Cerebellar cortex (tissue), 1 donor: ENCODE measurements at regions not wholly inside any gene's neighbourhood (a gene's known extent, or its start where the extent isn't known, plus 50 kb on each side); places are given as distances from the start of the nearest gene placed in this dataset.

Source experiments
- DNase-seq: peaks from one replicate; pipeline ENCODE4 v3.0.0-alpha.2; 2015; ENCODE audit warnings: low spot score

- no peak for DNase-seq
Measured at GRCh38 chr21:39024538-39024937, 158.7 kb downstream of the PSMG1 start.

DNA sequence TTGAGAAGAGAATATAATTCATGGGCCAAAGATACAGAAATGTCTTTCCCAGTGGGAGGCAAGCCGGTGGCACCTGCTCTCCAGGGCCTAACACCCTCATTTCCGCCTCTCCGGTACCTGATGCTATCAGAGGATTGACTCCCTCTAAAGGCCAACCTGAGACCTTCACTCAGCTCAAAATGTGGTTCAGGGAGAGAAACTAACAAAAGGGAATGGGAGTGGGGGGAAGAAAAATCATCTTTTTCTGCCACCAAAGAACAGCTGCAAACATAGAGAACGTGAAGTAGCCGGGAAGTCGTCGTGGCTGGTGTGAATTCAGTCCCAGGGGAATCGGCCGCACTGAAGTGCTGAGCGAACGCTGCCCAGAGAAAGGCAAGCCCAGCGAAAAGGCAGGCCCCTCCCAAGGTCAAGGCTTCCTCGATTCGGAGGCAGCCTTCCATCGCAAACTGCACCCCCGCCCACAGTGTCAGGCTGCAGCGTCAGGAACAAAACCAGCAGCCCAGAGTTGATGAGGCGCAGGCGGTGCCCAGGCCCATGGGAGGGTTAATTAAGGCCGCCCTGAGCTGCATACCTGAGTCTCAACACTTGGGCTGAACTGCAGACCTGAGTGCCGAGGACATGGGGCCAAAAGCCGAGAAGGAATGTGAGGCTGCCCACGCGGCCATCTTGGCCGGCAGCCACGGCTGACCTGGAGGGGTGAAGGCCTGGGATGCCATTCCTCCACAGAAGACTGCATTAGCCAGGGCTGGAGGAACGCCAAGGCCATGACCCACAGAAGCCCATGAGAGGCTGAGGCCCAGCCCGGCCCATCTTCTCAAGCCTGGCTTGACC lies 160.2 kb downstream of the PSMG1 start:
- no peak for DNase-seq

- no peak for DNase-seq
Measured at GRCh38 chr21:39022466-39022862, 160.8 kb downstream of the PSMG1 start.

GRCh38 chr21:39022035-39022434 lies 161.2 kb downstream of the PSMG1 start:
- no peak for DNase-seq

DNA sequence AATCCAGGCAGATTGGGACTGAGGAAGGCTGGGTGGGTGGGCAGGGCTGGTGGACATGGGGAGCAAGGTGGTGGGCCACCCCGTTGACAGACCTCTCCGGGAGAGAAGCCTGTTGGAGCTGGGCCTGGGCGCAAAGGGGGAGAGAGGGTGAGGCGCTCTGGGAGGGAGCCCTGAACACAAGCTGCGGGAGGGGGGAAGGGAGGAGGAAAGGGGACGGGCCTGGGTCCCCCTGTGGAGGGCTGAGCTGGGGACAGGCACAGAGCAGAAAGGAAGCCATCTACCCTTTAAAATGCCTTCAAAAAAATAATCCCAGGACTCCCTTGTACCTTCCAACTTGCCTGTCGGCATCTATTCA lies 161.8 kb downstream of the PSMG1 start:
- no peak for DNase-seq

DNA sequence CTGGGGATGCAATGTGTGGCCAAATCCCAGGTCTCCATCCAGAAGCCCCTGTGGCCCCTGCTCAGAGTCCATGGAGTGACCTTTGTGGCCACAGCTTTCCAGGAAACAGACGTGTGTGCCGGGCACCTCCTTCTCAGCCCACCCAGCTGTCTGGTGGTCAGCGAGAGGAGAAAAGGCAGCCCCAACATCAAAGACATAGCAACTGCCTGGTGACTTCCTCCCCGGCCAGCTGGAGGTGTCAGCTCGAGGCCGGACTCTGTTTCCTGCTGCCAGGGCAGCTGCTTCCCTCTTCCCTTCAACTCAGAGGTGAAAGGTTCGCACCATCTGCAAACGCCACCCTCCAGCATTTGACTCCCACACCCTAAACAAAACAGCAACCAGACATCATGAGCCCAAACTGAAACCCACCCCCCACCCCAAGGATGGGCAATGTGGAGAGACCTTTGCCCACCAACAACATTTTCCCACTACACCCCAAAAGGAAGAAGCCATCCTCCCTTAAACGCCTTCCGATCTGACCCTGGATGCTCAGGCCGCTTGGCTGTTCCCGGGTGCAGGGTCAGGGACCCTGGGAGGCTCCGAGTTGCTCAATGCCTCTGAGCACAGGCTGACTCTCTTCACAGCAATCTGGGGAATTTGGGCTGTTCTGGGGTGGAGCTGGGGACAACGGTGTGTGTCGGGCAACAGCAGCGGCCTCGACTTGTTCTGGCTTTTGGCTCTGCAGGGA lies 162.3 kb downstream of the PSMG1 start:
- DNase-seq: no peak

- no peak for DNase-seq
Measured at GRCh38 chr21:39018730-39019129, 164.5 kb downstream of the PSMG1 start.

GRCh38 chr21:39016740-39017315 lies 166.4 kb downstream of the PSMG1 start:
- no peak for DNase-seq

- DNase-seq: no peak
Measured at GRCh38 chr21:39014747-39015146, 168.5 kb downstream of the PSMG1 start.

GRCh38 chr21:39012326-39013230 lies 170.7 kb downstream of the PSMG1 start:
- no peak for DNase-seq

DNA sequence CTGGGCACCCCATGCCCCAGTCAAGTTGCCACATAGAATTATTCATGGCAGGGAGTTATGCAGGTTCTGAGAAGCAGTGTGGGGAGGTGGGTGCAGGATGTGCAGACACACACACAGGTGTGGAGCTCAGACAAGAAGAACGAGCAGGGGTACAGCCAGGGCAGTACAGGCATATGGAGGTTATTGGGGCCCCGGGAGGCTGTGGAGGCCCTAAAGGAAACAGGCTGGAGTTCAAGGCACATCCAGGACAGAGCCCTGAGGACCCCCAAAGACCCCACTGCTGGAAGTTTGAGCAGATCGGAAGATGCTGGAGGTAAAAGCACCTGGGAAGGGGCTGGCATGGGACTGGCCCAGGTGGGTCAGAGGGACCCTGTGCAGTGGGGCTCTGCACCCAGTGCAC lies 171.3 kb downstream of the PSMG1 start:
- DNase-seq: no peak

- no peak for DNase-seq
Measured at GRCh38 chr21:39010629-39011404, 172.4 kb downstream of the PSMG1 start.

GRCh38 chr21:39009587-39010225 lies 173.5 kb downstream of the PSMG1 start:
- DNase-seq: no peak

DNA sequence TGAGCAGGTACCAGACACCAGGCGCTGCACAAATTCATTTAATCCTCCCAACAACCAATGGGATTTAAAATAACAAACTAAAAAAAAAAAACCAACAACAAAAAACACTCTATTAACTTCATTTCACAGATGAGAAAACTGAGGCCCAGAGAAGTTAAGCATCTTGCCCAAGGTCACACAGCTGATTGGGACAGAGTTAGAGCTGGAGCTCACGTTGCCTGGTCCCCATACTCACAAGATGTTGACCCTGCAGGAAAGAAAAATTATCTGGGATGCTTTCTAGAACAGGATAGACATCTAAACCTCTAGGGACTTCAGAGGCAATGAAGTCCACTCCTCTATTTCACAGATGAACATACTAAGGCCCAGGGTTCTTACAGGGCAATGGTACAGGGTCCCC lies 175.3 kb downstream of the PSMG1 start:
- DNase-seq: no peak

DNA sequence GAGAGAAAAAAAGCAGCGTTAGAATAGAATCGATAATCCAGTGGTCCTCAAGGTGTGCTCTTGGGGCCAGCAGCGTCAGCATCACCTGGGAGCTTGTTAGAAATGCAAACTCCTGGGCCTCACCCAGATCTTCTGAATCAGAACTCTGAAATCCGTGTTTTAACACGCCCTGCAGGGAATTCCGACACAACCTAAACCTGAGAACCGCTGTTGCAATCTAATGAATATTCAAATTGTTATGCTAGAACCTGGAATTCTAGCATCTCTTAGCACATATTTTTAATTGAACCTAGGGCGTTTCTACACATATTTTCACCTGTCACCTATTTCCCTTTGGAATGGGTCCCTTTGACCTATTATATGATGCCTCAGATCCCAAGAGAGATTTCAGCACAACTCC lies 175.7 kb downstream of the PSMG1 start:
- DNase-seq: no peak

DNA sequence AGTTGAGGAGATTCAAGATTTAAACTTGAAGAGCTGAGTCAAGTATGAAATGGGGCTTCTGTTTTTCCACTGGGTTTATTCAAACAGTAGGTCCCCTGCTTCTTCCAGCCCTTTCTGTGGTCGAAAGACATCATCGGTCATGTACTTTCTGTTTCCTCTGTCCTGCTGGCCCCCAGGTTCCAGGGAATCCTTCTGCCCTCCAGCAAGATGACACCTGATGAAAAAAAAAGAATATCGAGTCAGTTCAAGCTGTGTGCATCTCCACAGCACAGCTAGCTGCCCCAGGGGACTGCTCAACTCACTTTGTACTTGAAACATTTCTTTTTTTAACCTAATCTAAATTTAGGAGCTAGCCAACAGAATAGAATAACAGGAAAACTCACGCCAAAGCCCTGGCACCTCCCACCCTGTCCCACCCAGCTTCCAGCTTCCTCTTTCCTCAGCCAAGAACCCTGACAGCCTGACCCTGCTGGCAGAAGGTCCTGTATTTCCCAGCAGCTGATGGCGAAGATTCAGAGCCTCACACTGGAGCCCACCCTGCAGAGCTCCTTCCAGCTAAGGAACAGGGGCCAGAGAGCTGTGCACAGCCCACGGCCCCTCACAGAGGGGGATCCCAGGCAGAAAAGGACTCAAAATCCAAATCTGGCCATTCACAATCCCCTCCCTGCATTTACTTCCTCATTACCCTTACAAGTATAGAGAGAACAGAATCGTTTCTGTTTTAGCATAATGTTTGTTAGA lies 176.5 kb downstream of the PSMG1 start:
- peak; percentile 2 for DNase-seq

GRCh38 chr21:39005502-39005787 lies 177.8 kb downstream of the PSMG1 start:
- DNase-seq: no peak

DNA sequence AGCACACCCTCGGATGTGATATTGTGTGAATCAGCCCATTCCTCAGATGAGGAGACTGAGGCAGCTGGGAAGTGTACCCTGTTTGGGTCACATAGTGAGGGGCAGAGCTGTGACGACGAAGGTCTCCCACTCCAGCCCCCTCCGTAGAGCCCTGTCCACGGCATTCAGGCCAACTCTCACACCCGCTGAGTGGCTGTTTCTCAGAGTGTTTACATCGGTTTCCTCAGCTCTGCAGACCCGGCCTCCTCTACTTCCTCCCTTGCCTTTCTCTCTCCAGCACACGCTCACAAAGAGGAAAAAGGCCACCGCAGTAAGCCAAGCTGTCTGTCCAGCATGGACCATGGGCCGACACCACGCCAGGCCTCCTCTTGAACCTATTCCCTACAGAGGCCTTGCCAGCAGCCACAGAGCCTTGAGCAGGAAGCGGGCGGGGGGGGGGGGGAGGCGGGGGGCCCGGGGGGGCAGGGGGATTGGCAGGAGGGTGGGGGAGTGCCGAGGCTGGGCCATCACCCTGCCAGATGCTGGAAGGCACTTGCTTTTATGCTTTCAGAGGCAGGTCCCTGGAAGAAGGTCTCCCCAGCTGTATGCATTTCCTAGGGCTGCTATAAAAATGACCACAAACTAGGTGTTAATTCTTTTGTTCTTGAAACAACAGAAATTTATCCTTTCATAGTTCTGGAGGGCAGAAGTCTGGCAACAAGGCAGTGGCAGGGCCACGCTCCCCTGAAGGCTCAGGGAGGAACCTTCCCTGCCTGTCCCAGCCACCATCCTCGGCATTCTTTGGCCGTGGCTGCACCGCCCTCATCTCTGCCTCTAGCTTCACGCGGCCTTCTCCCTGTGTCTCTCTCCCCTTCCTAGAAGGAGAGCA lies 178.4 kb downstream of the PSMG1 start:
- DNase-seq: no peak

DNA sequence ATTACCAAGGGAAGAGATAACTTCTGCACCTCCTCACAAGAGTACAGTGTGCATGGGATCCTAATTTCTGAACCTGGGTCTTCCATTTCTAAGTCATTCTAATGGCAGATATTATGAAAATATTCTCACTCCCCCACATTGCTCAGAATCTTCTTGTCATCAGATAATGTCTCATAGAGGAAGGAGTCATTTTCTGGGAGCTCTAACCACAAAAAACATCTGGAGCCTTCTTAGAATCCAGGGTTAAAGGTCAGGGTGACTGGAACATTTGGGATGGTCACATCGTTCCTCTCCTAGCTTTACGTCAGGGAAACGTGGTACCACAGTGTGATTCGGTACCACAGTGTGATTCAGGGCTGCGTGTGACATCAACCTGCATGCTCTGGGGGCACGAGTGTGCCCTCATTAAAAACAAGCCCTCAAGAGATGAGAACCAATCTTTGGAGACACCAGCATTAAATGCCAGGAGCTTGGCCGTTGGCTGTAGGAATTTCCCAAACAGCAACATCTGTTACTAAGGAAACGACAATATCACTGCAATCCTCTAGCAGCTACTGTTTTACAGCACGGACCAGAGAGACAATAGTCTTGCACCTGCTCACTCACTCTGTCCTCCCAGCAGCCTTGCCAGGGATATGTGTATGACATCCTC lies 179.1 kb downstream of the PSMG1 start:
- DNase-seq: no peak
